ENCODE measurements at regions not wholly inside any gene's neighbourhood (a gene's known extent, or its start where the extent isn't known, plus 50 kb on each side); places are given as distances from the start of the nearest gene placed in this dataset.

- no peak for ATAC-seq
- POLR2A ChIA-PET, result no interaction called here
Observed at GRCh38 chr3:132220986-132221385, 96.2 kb upstream of the ACP3 start.

DNA sequence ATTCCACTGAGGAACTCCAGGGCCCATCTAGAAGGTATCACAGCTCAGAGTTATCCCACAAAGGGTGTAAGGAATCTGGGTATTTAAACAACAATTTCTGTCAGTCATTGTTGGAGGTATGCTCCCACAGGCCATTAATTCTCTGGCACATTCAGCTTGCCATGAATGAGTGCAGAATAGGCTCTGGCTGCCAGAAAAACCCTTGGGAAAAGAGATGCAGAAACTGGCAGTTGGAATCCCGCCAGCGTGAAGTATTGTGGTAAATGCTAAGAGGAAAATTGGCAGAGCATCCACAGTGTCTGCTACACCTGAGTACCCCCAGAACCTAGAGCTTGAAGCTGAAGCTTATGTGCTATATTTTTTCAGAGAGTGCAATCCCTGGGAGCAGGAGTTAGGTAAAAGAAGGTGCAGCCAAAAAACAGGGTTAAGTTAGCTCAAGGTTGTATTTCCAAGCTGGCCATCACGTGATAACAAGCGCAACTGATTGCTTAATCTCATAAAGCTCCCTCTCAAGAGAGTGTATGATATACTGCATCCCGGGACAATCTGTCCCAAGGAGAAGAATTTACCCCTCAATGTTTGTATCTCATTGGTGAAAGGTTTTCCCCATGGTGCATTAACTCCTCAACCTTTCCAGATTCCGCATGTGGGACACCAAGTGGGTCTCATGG, 94.2 kb upstream of the ACP3 start:
- ChIA-PET POLR2A (no interaction called here), RAD21 (ENCODE audit: low non-redundant PET in 1 of 2, low total read pairs in 2 of 2, uncharacterized antibody in 2 of 2, unreplicated experiment in 2 of 2) (no interaction called here), CTCF (no interaction called here)
- Histone ChIP-seq H3K9ac (ENCODE audit: low read length) (no peak overlapping the region), H3K4me1 (ENCODE audit: control insufficient read depth in 1 of 2, insufficient read depth in 2 of 2, low read length in 2 of 2) (no peaks in the 10 kb centered on the region), H3K9me2 (ENCODE audit: insufficient read depth) (no peaks in the 10 kb centered on the region), H3K4me3 (replicated peaks in 1 of 2; ENCODE audit: low read depth in 1 of 2, low read length in 2 of 2) (no peak overlapping the region), H4K20me1 (ENCODE audit: insufficient read depth) (no peaks in the 10 kb centered on the region), H2AFZ (ENCODE audit: low read depth, low read length, poor library complexity, severe bottlenecking) (no peak overlapping the region), H3K36me3 (ENCODE audit: control insufficient read depth in 1 of 2, insufficient read depth in 2 of 2, low read length in 2 of 2) (no peaks in the 10 kb centered on the region), H3K27ac (ENCODE audit: low read depth, low read length) (no peak overlapping the region), H3K27me3 (ENCODE audit: insufficient read depth, low read length) (peaks cover 17% of the 10 kb centered on the region), H3K9me3 (ENCODE audit: control insufficient read depth in 1 of 2, insufficient read depth in 1 of 2, low read depth in 1 of 2, low read length in 2 of 2) (no peaks in the 10 kb centered on the region), H3K79me2 (ENCODE audit: insufficient read depth, low read length) (no peaks in the 10 kb centered on the region), H3K4me2 (ENCODE audit: low read length) (no peak overlapping the region)
- TF ChIP-seq POLR2AphosphoS5 (IDR thresholded peaks at IDR 0.05; ENCODE audit: low read depth, low read length), result no peak
- no peak for TF ChIP-seq SIN3A (IDR thresholded peaks at IDR 0.05; ENCODE audit: low read depth)
- TF ChIP-seq POLR2A (IDR thresholded peaks at IDR 0.05; ENCODE audit: borderline replicate concordance, extremely low read depth, insufficient read depth, insufficient read length), result no peak
- TF ChIP-seq TCF7L2 (IDR thresholded peaks at IDR 0.05; ENCODE audit: borderline replicate concordance, extremely low read depth, insufficient read depth, insufficient read length), result no peak
- no peak for TF ChIP-seq ZBTB33 (IDR thresholded peaks at IDR 0.05; ENCODE audit: extremely low read depth, insufficient replicate concordance, low read length)
- TF ChIP-seq FOSL1 (IDR thresholded peaks at IDR 0.05; ENCODE audit: low read depth), result no peak
- no peak for TF ChIP-seq JUND (IDR thresholded peaks at IDR 0.05)
- no peak for TF ChIP-seq SRF (IDR thresholded peaks at IDR 0.05; ENCODE audit: low read depth)
- no peak for TF ChIP-seq RAD21 (IDR thresholded peaks at IDR 0.05; ENCODE audit: low read depth)
- no peak for TF ChIP-seq EGR1 (IDR thresholded peaks at IDR 0.05; ENCODE audit: low read depth)
- TF ChIP-seq EZH2 (IDR thresholded peaks at IDR 0.05), result no peak
- no peak for TF ChIP-seq CEBPB (IDR thresholded peaks at IDR 0.05; ENCODE audit: low read depth)
- no TSS peak for BruUV-seq (replicated peaks)
- DNase-seq (ENCODE audit: low read depth, low spot score) (no peak), ATAC-seq (no peak)
- intact Hi-C loops (cut with micrococcal nuclease), result no loop called here

More at GRCh38 chr3:132220986-132221385, 96.2 kb upstream of the ACP3 start:
- no TSS peak for BruUV-seq (replicated peaks)
- Histone ChIP-seq H3K9me2 (ENCODE audit: insufficient read depth) (no peaks in the 10 kb centered on the region), H3K4me1 (ENCODE audit: control insufficient read depth in 1 of 2, insufficient read depth in 2 of 2, low read length in 2 of 2) (no peaks in the 10 kb centered on the region), H3K27me3 (ENCODE audit: insufficient read depth, low read length) (peaks cover 21% of the 10 kb centered on the region), H3K36me3 (ENCODE audit: control insufficient read depth in 1 of 2, insufficient read depth in 2 of 2, low read length in 2 of 2) (no peaks in the 10 kb centered on the region), H3K4me3 (replicated peaks in 1 of 2; ENCODE audit: low read depth in 1 of 2, low read length in 2 of 2) (no peak overlapping the region), H2AFZ (ENCODE audit: low read depth, low read length, poor library complexity, severe bottlenecking) (no peak overlapping the region), H3K79me2 (ENCODE audit: insufficient read depth, low read length) (no peaks in the 10 kb centered on the region), H3K9ac (ENCODE audit: low read length) (no peak overlapping the region), H3K27ac (ENCODE audit: low read depth, low read length) (no peak overlapping the region), H3K9me3 (ENCODE audit: control insufficient read depth in 1 of 2, insufficient read depth in 1 of 2, low read depth in 1 of 2, low read length in 2 of 2) (no peaks in the 10 kb centered on the region), H3K4me2 (ENCODE audit: low read length) (no peak overlapping the region), H4K20me1 (ENCODE audit: insufficient read depth) (no peaks in the 10 kb centered on the region)
- TF ChIP-seq MAX (IDR thresholded peaks at IDR 0.05) (no peak), ZFX (IDR thresholded peaks at IDR 0.05) (no peak), EZH2 (IDR thresholded peaks at IDR 0.05) (no peak)
- TF ChIP-seq, protein P1, sequence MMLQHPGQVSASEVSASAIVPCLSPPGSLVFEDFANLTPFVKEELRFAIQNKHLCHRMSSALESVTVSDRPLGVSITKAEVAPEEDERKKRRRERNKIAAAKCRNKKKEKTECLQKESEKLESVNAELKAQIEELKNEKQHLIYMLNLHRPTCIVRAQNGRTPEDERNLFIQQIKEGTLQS (IDR thresholded peaks at IDR 0.05), result no peak
- ChIA-PET CTCF (interaction anchor here (1.1 to 3.9 kb wide), 2 partner anchors 10 to 178 kb away, joined by 3 to 19 read pairs; no protein-coding TSS in a partner anchor), RAD21 (ENCODE audit: low non-redundant PET in 1 of 2, low total read pairs in 2 of 2, uncharacterized antibody in 2 of 2, unreplicated experiment in 2 of 2) (interaction anchor here in 1 of 2 experiments (0.6 kb wide), 1 partner anchor 111 kb away, joined by 3 read pairs; no protein-coding TSS in a partner anchor)
- no peak for DNase-seq (ENCODE audit: low read depth, low spot score)
- intact Hi-C loops (cut with micrococcal nuclease), result no loop called here

All from HCT116 (cell line).